NCI-H345 treated with DMSO at 0.1 percent for 48 hours (cell line): ENCODE measurements at regions not wholly inside any gene's neighbourhood (a gene's known extent, or its start where the extent isn't known, plus 50 kb on each side); places are given as distances from the start of the nearest gene placed in this dataset.

Experiments used
- DNase-seq: peaks from one replicate; lab custom pipeline; 2025; ENCODE audit not compliant: unreplicated experiment; lab: John Stamatoyannopoulos, UW

DNA sequence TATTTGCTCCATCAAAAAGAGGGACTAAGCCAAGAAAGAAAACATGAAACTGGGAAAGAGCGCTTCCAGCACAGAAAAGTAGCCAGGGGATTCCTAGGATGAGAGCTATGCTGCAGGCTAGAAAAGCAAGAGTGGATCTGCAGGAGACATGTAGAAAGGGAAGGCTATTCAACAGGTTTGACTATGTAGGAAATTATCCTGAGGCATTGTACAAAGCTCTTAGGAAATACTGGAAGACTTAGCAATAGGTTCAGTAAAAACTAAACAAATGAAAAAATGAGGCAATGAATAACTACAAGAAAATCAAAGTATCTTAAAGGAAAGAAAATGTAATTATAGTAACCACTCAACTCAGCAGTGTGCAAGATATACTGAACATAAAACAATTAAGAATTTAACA lies 178.7 kb upstream of the FOXN2 start:
- no peak for DNase-seq

DNA sequence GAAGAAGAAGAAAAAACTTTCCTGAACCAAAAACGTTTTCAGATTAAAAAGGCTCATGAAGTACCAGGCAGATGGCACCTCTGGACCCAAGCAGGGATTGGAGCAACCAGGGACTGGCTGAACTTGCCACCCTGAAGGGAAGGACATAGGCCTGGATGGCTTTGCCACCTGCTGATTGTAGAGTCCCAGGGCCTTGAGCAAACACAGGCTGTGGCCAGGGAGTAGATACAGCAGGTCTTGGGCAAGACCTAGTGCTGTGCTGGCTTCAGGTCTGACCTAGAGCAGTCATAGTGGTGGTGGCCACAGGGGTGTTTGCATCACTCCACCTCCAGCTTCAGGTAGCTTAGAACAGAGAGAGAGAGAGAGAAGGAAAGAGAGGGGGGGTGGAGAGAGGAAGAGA lies 176.7 kb upstream of the FOXN2 start:
- DNase-seq = no peak

DNA sequence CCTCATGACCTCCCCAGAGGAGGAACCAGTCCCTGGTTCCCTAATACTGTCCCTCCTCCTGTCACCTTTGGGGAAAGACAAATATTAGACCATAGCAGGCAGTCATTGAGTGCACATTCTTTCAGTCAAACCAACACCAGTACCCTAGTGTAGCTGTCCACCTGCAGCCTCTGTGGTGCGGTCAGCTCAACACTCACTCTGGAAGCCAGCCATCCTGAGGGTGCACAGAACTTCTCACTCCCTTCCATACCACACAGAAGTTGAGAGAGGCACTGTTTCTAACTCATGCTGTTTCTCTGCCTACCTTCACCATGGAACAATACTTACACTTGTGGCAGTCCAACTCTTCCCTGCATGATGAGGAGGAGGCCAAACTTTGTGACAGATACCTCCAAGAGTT lies 175.6 kb upstream of the FOXN2 start:
- no peak for DNase-seq

DNA sequence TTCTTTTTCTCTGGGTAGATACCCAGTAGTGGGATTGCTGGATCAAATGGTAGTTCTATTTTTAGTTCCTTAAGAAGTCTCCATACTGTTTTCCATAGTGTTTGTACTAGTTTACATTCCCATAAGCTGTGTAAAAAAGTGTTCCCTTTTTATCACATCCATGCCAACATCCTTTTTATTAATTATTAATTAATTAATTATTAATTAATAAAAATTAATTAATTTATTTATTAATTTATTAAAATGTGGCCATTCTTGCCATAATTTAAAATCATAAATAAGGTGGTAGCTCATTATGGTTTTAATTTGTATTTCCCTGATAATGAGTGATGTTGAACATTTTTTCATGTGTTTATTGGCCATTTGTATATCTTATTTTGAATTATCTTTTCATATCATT lies 173.9 kb upstream of the FOXN2 start:
- DNase-seq = no peak

DNA sequence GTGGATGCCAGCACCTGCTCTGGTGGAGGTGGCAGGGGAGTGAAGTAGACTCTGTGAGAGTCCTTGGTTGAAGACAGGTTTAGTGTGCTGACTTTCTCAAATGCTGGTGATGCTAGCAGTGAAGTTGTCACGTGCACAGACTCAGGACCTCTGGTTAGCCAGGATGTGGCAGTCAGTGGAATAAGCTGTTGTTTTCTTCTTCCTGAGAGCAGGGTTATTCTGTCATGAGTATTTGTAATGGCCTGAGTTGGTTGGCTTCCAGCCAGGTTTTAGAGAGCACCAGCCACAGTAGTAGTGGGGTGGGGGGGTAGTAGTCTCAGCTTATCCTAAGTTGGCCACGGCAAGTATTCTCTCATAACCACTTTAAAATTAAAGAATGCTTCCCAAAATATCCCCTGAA lies 169.7 kb upstream of the FOXN2 start:
- peak; percentile 2 for DNase-seq

DNA sequence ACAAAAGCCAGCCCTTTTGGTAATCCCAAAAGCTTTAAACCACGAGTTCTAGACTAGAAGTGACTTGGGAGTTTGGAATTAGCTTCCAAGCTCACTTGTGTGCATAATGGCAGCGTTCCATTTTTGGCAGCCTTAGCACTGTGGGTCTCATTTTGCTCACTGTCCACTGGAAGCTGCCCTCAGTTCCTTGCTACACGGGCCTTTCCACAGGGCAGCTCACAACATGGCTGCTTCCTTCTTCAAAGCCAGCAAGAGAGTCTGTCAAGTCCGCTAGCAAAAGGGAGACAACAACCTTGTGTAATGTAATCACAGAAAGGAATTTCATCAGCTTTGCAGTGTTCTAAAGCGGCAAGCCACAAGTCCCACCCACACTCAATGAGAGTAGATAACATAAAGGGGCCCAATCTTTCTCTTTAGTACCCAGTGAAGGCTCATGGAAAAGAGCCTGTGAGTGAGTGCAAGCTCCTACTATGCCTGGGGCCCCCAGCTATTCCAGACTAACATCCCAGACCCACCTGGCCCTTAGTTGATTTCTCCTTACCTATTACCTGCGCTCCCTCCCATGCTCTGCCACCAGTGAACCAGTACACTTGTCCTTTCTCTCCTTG lies 168.5 kb upstream of the FOXN2 start:
- DNase-seq = no peak

DNA sequence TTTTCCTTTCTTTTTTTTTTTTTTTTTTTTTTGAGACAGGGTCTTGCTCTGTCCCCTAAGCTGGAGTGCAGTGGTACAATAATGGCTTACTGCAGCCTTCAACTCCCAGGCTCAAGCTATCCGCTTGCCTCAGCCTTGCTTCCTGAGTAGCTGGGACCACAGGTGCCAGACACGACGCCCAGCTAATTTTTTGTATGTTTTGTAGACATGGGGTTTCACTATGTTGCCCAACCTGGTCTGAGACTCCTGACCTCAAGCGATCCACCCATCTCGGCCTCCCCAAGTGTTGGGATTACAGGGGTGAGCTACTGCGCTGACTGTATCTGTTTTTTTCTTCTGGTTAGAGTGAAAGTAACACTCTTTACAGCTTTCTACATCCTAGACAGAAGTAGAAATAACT lies 167.9 kb upstream of the FOXN2 start:
- no peak for DNase-seq

DNA sequence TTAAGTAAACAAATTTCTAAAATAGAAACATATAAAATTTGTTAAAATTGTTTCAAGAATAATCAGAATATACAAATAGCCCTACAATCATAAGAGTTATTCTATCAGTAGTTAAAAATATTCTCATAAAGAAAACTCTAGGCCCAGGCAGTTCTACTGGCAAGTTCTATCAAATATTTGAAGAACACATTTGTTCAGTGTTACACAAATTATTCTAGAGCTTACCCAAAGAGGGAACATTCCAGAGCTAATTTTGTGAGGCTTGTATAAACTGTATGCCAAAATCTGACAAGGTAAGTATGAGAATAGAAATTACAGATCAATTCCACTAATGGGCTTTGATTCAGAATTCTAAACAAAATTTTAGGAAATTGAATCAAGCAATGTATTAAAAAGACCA lies 166.8 kb upstream of the FOXN2 start:
- no peak for DNase-seq

DNA sequence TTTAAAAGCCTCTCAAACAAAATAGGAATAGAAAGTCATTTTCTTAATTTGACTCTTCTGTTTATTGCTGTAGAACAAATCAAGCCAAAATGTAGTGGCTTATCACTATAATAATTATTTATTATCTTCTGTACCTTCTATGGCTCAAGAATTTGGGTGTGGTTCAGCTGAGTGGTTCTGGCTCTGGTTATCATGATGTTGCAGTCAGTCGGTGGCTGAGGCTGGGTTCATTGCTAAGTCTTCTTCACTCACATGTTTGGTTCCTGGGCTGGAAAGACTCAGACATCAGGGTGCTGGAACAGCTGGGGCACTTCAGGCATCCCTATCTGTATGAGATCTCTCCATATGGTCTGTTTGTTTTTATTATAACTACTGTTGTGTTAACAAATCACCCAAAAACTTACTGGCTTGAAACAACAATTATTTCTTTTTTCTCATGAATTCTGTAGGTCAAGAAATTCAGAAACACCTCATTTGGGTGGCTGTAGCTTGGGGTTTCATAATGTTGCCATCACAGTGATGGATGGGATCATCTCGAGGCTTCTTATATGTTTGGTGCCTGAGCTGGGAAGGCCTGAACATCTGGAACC lies 165.5 kb upstream of the FOXN2 start:
- DNase-seq = no peak

DNA sequence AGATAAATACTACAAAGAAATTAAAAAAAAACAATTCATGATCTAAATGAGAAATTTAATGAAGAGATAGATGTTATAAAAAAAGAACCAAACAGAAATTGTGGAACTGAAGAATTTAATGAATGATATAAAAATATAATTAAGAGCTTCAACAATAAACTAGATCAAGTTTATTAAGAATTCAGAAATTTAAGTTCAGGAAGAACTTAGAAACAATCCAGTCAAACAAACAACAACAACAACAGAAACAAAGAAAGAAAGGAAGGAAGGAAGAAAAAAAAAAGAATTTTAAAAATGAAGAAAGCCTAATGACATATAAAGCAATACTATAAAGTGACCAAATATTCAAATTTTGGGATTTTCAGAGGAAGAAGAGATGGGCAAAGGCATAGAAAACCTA lies 157.3 kb upstream of the FOXN2 start:
- no peak for DNase-seq

DNA sequence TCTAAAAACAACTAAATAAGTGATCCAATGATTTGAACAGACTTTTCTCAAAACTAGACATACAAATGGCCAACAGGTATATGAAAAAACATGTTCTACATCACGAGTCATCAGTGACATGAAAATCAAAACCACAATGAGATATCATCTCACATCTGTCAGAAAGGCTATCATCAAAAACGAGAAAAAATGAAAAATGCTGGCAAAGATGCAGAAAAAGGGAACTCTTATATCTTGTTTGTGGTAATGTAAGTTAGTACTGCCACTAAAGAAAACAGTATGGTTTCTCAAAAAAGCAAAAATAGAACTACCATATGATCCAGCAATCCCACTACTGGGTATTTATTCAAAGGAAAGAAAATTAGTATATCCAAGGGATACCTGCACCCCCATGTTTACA lies 152.9 kb upstream of the FOXN2 start:
- no peak for DNase-seq

DNA sequence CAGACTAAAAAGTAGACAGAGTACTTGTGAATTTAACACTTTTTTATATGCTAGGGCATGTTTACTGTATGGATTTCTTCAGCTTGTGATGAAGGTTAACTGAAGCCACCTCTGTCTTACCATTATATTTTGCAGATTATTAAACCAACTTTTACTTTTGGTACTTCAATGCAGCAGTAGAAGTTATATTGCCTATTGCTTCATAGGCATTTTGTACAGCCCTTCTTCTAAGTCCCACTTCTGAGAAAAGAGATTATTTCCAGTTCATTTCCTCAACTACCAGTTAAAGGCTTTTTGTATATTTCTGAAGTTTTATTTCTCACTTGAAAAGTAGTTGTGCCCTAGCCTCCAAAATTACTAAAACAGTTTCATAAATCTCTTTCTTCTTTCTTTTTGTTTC lies 151.7 kb upstream of the FOXN2 start:
- no peak for DNase-seq

DNA sequence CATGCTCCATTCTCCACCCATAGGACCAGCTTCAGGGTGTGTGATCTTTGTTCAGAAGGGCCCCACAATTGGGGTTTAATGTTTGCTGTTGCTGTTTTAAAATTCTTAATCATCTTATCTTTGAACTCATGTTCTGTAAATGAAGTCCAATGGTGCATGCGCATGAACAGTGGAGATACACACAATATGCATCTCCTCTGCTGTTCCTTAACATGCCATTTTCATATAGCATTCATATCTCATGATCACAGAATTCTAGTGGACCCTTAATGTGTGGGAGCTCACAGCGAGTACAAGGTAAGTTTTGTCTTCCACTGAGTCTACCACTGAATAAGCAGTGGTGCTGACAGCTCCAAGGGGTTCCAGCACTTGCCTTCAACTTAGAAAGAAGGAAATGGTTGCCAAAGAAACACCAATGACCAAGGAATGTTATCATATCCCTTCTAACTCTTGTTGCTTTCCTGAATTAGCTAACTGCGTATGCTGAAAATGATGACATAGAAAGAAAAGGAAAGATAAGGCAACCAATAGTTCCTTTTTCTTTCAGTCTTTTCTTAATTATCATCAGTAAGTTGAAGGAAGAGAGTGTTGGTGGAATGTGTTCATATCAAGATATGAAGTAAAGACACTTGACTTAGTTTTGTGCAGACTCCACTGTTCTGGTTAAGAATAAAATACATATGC lies 149.3 kb upstream of the FOXN2 start:
- no peak for DNase-seq

DNA sequence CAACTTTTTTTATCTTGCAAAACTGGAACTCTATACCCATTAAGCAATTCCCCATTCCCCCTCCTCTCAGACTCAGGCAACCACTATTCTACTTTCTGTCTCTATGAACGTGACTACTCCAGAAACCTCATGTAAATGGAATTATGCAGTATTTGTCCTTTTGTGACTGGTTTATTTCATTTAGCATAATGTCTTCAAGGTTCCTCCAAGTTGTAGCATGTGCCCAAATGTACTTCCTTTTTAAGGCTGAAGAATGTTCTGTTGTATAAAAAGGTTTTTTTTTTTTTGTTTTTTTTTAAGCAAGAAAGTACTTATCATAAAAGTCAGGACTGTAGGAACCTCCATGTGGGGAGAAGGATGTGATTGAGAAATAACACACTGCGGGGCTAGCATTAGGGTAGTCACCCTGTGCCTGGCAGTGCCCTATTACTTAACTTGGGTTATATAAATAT lies 145.3 kb upstream of the FOXN2 start:
- DNase-seq = no peak

DNA sequence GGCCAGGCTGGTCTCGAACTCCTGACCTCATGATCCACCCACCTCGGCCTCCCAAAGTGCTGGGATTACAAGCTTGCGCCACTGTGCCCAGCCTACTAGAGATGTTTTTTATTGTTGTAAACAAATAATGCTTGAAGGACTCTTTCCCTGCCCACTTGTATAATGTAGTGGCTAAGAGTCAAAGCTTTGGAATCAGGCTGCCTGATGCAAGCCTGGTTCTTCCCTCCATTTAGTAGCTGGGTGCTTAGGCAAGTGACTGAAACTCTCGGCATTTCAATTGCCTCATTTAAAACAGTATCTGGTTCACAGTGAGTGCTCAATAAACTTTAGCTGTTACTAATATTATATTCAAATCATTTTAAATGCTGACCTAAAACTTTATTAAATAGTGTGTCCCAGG lies 144.2 kb upstream of the FOXN2 start:
- DNase-seq = no peak

DNA sequence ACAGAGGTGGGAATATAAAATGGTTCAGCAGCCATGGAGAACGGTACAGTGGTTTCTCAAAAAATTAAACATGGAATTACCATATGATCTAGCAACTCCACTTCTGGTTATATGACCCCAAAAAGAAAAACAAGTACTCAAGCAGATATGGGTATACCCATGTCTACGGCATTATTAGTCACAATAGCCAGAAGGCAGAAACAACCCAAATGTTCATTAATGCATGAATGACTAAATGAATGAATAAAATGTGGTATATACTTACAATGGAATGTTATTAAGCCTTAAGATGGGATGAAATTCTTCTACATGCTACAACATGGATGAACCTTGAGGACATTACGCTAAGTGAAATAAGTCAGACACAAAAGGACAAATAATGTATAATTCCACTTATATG lies 141.3 kb upstream of the FOXN2 start:
- no peak for DNase-seq

DNA sequence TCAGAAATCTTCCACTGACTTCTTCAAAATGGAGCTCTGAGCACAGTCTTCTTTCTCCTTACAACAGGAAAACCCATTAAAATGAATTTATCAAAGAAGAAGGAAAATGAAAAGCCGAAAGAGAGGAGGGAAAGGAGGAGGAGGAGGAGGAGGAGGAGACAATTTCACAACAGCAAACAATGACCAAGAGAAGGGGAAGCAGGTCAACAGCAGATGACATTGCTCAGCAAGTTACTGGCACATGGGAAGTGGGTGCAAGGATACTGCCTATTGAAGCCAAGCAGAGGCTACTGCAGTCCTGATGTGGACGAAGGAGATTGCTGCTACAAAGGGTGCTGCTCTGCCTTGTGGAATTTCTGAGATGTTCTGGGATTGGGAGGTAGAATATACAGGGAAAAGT lies 140.0 kb upstream of the FOXN2 start:
- no peak for DNase-seq

DNA sequence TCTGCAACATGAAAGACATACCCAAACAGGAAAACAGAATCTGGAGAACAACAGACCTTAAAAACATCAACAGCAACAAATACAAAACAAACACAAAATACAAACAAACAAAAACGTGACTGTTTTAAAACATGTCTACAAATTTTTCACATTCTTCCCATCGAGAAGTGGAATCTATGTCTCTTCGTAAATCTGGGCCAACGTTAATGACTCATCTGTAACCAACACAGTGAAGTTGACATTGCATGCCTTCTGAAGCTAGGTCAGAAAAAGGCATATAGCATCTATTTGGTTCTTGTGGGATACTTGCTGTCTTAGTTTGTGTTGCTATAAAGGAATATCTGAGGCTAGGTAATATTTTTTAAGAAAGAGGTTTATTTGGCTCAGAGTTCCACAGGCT lies 139.2 kb upstream of the FOXN2 start:
- no peak for DNase-seq

DNA sequence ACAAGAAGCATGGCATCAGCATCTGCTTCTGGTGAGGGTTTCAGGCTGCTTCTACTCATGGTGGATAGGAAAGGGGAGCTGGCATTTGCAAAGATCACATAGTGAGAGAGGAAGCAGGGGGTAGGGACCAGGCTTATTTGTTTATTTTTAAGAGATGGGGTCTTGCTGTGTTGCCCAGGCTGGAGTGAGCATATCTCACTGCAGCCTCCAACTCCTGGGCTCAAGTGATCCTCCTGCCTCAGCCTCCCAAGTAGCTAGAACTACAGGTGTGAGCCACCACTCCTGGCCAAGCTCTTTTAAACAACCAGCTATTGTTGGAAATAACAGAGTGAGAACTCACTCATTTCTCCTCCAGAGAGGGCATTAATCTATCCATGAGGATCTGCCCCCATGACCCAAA lies 138.8 kb upstream of the FOXN2 start:
- no peak for DNase-seq

DNA sequence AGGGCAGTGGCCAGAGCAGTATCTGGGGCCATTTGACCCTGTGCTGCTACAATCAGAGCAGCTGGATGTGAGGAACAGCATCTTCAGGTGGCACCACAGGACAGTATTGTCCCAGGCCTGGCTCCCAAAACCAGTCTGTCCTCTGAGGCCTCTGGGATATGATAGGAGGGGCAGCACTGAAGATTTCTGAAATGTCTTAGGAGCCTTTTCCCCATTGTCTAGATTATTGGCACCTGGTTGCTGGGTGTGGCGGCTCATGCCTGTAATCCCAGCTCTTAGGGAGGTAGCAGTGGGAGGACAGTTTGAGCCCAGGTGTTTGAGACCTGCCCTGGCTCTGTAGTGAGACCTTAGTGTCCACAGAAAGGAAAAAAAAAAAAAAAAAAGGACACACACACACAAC lies 137.6 kb upstream of the FOXN2 start:
- DNase-seq = no peak

DNA sequence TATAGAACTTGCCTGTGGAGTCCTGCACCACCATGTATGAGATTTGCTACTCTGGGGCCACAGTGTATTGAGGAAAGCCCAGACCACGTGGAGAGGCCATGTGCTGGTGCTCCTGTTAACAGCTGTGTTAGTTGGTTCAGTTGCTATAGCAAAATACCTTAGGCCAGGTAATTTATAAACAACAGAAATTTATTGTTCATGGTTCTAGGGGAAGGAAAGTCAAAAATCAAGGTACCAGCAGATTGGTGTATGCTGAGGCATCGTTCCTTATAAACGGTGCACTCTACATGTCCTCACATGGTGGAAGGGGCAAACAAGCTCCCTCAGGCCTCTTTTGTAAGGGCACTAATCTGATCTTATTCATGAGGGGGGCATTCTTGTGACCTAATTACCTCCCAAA lies 135.9 kb upstream of the FOXN2 start:
- no peak for DNase-seq

DNA sequence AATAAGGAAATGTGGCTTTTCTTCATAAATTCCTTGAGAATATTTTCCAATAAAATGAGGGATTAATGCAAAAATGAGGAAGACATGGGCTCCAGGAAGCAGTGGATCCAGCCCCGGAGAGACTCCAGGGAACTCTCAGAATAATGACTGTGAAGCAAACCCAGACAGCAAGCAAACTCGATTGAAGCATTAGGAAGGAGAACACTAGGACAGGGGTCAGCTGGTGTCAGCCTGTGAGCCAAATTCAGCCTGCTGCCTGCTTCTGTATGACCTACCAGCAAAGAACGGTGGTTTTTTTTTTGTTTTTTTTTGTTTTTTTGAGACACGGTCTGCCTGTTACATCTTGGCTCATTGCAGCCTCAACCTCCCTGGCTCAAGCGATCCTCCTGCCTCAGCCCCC lies 133.9 kb upstream of the FOXN2 start:
- DNase-seq = no peak

DNA sequence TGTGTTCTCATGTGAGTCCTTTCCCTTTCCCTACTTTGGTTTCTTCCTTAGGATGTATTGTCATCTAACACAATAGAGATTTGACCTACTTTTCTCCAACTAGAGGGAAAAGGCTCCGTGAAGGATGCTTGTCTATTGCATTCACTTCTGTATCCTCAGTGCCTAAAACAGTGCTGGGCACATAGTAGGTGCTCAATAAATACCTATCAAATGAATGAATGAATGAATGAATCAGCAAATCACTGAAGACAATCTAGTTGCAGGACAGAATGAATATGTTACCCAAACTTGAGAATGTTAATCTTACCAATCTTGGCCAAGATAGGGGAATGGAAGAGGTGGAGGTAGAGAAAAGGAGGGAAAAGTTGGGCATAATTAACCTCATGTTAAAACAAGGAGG lies 131.2 kb upstream of the FOXN2 start:
- no peak for DNase-seq
